Testis (tissue), 2 donors: ENCODE measurements at regions not wholly inside any gene's neighbourhood (a gene's known extent, or its start where the extent isn't known, plus 50 kb on each side); places are given as distances from the start of the nearest gene placed in this dataset.

ENCODE experiments used
- DNase-seq: peaks from one replicate; pipeline ENCODE4 v3.0.0-alpha.2; 2019
- H3K27ac ChIP-seq, 2 donors: fragments of 200-600 bp; sonication (generic); one replicate each; pipeline ENCODE4 v1.5.1; 2019
- H3K27me3 ChIP-seq: fragments of 200-600 bp; sonication (generic); one replicate; pipeline ENCODE4 v1.5.1; 2019
- H3K36me3 ChIP-seq: fragments of 200-600 bp; sonication (generic); one replicate; pipeline ENCODE4 v1.5.1; 2017; ENCODE audit warnings: low read depth; ENCODE audit errors: missing control alignments
- H3K4me1 ChIP-seq: fragments of 200-600 bp; sonication (generic); one replicate; pipeline ENCODE4 v1.5.1; 2019
- H3K4me3 ChIP-seq, 2 donors: fragments of 200-600 bp; sonication (generic); one replicate each; pipeline ENCODE4 v1.5.1; 2017 to 2019
- H3K9me3 ChIP-seq: fragments of 200-600 bp; sonication (generic); one replicate; pipeline ENCODE4 v1.5.1; 2017
- CTCF ChIP-seq, 3 experiments: fragments of 450-650 bp in 2 of 3; fragments of 200-600 bp in 1 of 3; sonication (generic) in 1 of 3; IDR thresholded peaks; one replicate each; pipeline ENCODE4 v1.5.1; 2016 to 2019; ENCODE audit warnings: antibody characterized with exemption in 3 of 3, mild to moderate bottlenecking in 2 of 3, moderate library complexity in 1 of 3
- POLR2A ChIP-seq: fragments of 450-650 bp; IDR thresholded peaks from one replicate; pipeline ENCODE4 v1.6.1; 2017; ENCODE audit warnings: antibody characterized with exemption, mild to moderate bottlenecking, moderate library complexity
- WGBS, 2 donors: methylation state at CpG; one replicate each; pipeline ENCODE4 v1.1.5; 2018; 5-methylcytosine and 5-hydroxymethylcytosine counted together
- intact Hi-C: fragments of 100-400 bp; cut with DNase I; formaldehyde crosslinking; loops from one replicate; pipeline ENCODE4 v1.15.1; 2023; ENCODE audit warnings: low total_unique reads

DNA sequence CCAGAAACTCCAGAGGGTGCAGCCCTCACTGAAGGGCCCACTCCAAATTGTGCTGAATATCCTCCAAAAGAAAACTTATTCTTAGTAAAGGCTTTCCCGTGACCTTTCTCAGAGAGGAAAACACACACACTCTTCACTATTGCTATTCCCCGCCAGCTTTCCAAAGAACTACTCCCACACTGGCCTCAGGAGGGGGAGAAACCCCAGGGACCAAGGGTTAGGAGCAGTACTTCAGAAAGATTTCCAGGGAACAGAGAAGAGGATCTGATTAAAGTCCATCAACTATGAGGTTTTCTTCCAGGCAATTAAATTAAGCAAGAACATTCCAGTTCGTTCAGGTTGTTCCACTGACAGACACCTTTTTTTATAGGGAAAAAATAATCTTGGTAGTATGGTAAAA, 150.2 kb downstream of the TTC32 start:
- no peaks in the 10 kb centered on the region for H3K4me1 ChIP-seq

GRCh38 chr2:19750136-19750535, 151.6 kb downstream of the TTC32 start:
- no peaks in the 10 kb centered on the region for H3K4me1 ChIP-seq

More for the DNA sequence above, 150.2 kb downstream of the TTC32 start:
- no peak overlapping the region for H3K27ac ChIP-seq
- no peaks in the 10 kb centered on the region for H3K27me3 ChIP-seq
- no peaks in the 10 kb centered on the region for H3K36me3 ChIP-seq
- intact Hi-C loops: no loop called here
- H3K4me3 ChIP-seq: no peak overlapping the region
- H3K9me3 ChIP-seq: no peaks in the 10 kb centered on the region
- WGBS, 2 donors: 45 to 48% methylated on average over 3 of the region's 3 CpGs
- DNase-seq: no peak
- no peak for TF ChIP-seq CTCF (IDR thresholded peaks at IDR 0.05)
- no peak for TF ChIP-seq POLR2A

GRCh38 chr2:19749507-19749836, 152.3 kb downstream of the TTC32 start:
- H3K4me1 ChIP-seq: no peaks in the 10 kb centered on the region
- intact Hi-C loops: no loop called here
- no peak overlapping the region for H3K4me3 ChIP-seq
- no peaks in the 10 kb centered on the region for H3K9me3 ChIP-seq
- 86 to 93% methylated on average over 3 of the region's 3 CpGs for WGBS, 2 donors
- DNase-seq: no peak
- H3K27me3 ChIP-seq: no peaks in the 10 kb centered on the region
- TF ChIP-seq CTCF (IDR thresholded peaks at IDR 0.05) (no peak), POLR2A (no peak)
- no peak overlapping the region for H3K27ac ChIP-seq
- no peaks in the 10 kb centered on the region for H3K36me3 ChIP-seq

More at GRCh38 chr2:19750136-19750535, 151.6 kb downstream of the TTC32 start:
- intact Hi-C loops: no loop called here
- Histone ChIP-seq H3K27ac (no peak overlapping the region), H3K36me3 (no peaks in the 10 kb centered on the region), H3K4me3 (no peak overlapping the region), H3K27me3 (no peaks in the 10 kb centered on the region), H3K9me3 (no peaks in the 10 kb centered on the region)
- no peak for TF ChIP-seq POLR2A
- no peak for TF ChIP-seq CTCF (IDR thresholded peaks at IDR 0.05)
- WGBS, 2 donors: 87 to 91% methylated on average over 4 of the region's 4 CpGs
- DNase-seq: no peak

- Histone ChIP-seq H3K4me3 (no peak overlapping the region), H3K4me1 (no peaks in the 10 kb centered on the region), H3K9me3 (no peaks in the 10 kb centered on the region), H3K27ac (no peak overlapping the region), H3K36me3 (no peaks in the 10 kb centered on the region), H3K27me3 (no peaks in the 10 kb centered on the region)
- TF ChIP-seq CTCF (IDR thresholded peaks at IDR 0.05) (no peak), POLR2A (no peak)
- no peak for DNase-seq
- WGBS, 2 donors: 82 to 83% methylated on average over 16 of the region's 16 CpGs
- intact Hi-C loops: no loop called here
Observed at GRCh38 chr2:19748711-19749506, 152.9 kb downstream of the TTC32 start.

DNA sequence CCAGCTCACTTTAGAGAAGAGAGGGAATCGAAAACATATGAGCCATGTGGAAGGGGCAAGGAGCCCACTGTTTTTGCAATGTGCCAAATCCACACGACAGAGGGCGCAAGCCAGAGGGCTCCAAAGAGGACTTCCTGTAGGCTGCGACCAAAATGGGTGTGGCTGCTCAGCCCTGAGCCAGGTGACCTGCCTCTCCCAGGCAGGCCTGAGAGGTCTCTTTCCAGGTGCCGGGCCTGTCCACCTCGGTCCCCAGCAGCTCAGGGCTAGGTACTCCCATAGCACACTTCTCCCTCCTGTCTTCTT, 153.8 kb downstream of the TTC32 start:
- no peak for DNase-seq
- 90 to 95% methylated on average over 6 of the region's 6 CpGs for WGBS, 2 donors
- H3K27ac ChIP-seq: no peak overlapping the region
- H3K27me3 ChIP-seq: no peaks in the 10 kb centered on the region
- H3K4me3 ChIP-seq: no peak overlapping the region
- H3K4me1 ChIP-seq: no peaks in the 10 kb centered on the region
- H3K9me3 ChIP-seq: no peaks in the 10 kb centered on the region
- TF ChIP-seq CTCF (IDR thresholded peaks at IDR 0.05) (no peak), POLR2A (no peak)
- H3K36me3 ChIP-seq: no peaks in the 10 kb centered on the region
- intact Hi-C loops: no loop called here
